ENCODE measurements at regions not wholly inside any gene's neighbourhood (a gene's known extent, or its start where the extent isn't known, plus 50 kb on each side); places are given as distances from the start of the nearest gene placed in this dataset.

GRCh38 chr10:23516530-23516929 is 77.7 kb downstream of the OTUD1 start:
- no peak for TF ChIP-seq EZH2phosphoT487 (IDR thresholded peaks at IDR 0.05; ENCODE audit: borderline replicate concordance, low read length)
- peak; percentile 67 for TF ChIP-seq CTCF (conservative IDR thresholded peaks at IDR 0.05; ENCODE audit: low read depth, low read length)
